GM23248 (cell line): ENCODE measurements at regions not wholly inside any gene's neighbourhood (a gene's known extent, or its start where the extent isn't known, plus 50 kb on each side); places are given as distances from the start of the nearest gene placed in this dataset.

Experiments used
- DNase-seq: peaks from one replicate; pipeline ENCODE4 v3.0.0-alpha.2; 2015
- H2AFZ ChIP-seq: fragments of 200-600 bp; sonication (generic); 2 replicates; pipeline ENCODE4 v1.6.1; 2016; ENCODE audit warnings: antibody characterized with exemption
- H3F3A ChIP-seq: fragments of 200-600 bp; sonication (generic); 2 replicates; pipeline ENCODE4 v1.6.1; 2016; ENCODE audit warnings: mild to moderate bottlenecking, antibody characterized with exemption, mixed run types; ENCODE audit not compliant: insufficient read depth
- H3K27ac ChIP-seq: fragments of 200-600 bp; sonication (generic); 2 replicates; pipeline ENCODE4 v1.5.1; 2016; ENCODE audit warnings: mild to moderate bottlenecking
- H3K27me3 ChIP-seq: fragments of 200-600 bp; sonication (generic); replicated peaks from 2 replicates; pipeline ENCODE4 v1.6.1; 2016; ENCODE audit warnings: mild to moderate bottlenecking; ENCODE audit not compliant: insufficient read depth
- H3K36me3 ChIP-seq: fragments of 200-600 bp; sonication (generic); 2 replicates; pipeline ENCODE4 v1.6.1; 2016; ENCODE audit warnings: low read depth, mild to moderate bottlenecking
- H3K4me1 ChIP-seq: fragments of 200-600 bp; sonication (generic); 2 replicates; pipeline ENCODE4 v1.6.1; 2016; ENCODE audit warnings: mild to moderate bottlenecking; ENCODE audit not compliant: insufficient read depth
- H3K4me2 ChIP-seq: fragments of 200-600 bp; sonication (generic); one replicate; pipeline ENCODE4 v1.6.1; 2016; ENCODE audit warnings: mild to moderate bottlenecking; ENCODE audit not compliant: unreplicated experiment
- H3K4me3 ChIP-seq: fragments of 200-600 bp; sonication (generic); 2 replicates; pipeline ENCODE4 v1.5.1; 2016; ENCODE audit warnings: mild to moderate bottlenecking
- H3K79me2 ChIP-seq: fragments of 200-600 bp; sonication (generic); 2 replicates; pipeline ENCODE4 v1.6.1; 2016; ENCODE audit warnings: mild to moderate bottlenecking; ENCODE audit not compliant: insufficient read depth
- H3K9ac ChIP-seq: fragments of 200-600 bp; sonication (generic); 2 replicates; pipeline ENCODE4 v1.6.1; 2016; ENCODE audit warnings: mild to moderate bottlenecking
- H3K9me2 ChIP-seq: fragments of 200-600 bp; sonication (generic); 2 replicates; pipeline ENCODE4 v1.6.1; 2016; ENCODE audit warnings: mixed run types, mild to moderate bottlenecking, moderate library complexity; ENCODE audit not compliant: insufficient read depth
- H3K9me3 ChIP-seq: fragments of 200-600 bp; sonication (generic); one replicate; pipeline ENCODE4 v1.6.1; 2017; ENCODE audit warnings: low read depth
- H4K20me1 ChIP-seq: fragments of 200-600 bp; sonication (generic); 2 replicates; pipeline ENCODE4 v1.6.0; 2016; ENCODE audit not compliant: insufficient read depth
- EZH2 ChIP-seq: fragments of 200-600 bp; sonication (generic); IDR thresholded peaks from 2 replicates; pipeline ENCODE4 v1.6.1; 2018; ENCODE audit warnings: antibody characterized with exemption, mild to moderate bottlenecking; ENCODE audit not compliant: insufficient read depth, poor library complexity, severe bottlenecking
- EZH2phosphoT487 ChIP-seq: fragments of 200-600 bp; sonication (generic); IDR thresholded peaks from 2 replicates; pipeline ENCODE4 v1.6.1; 2018; ENCODE audit warnings: antibody characterized with exemption, moderate library complexity, mild to moderate bottlenecking, low read depth; ENCODE audit not compliant: insufficient read depth
- WGBS, 2 experiments: methylation state at CpG; one replicate each; pipeline ENCODE4 v1.1.6; 2015 to 2017; ENCODE audit warnings: low lambda C conversion rate in 2 of 2, low coverage in 1 of 2; ENCODE audit errors: missing lambda C conversion rate in 2 of 2; 5-methylcytosine and 5-hydroxymethylcytosine counted together
- in situ Hi-C: fragments of 300-500 bp; cut with MboI; formaldehyde crosslinking; loops from 2 replicates; pipeline ENCODE4 v1.15.0; 2020

- Histone ChIP-seq H3F3A (no peaks in the 10 kb centered on the region), H3K27ac (no peak overlapping the region), H3K9me2 (no peaks in the 10 kb centered on the region), H3K9me3 (no peaks in the 10 kb centered on the region), H3K4me3 (no peak overlapping the region), H4K20me1 (no peaks in the 10 kb centered on the region), H3K27me3 (no peaks in the 10 kb centered on the region; the same call in 1 of the 2 replicates), H3K9ac (no peak overlapping the region), H2AFZ (no peak overlapping the region), H3K36me3 (no peaks in the 10 kb centered on the region), H3K4me2 (no peak overlapping the region), H3K79me2 (no peaks in the 10 kb centered on the region), H3K4me1 (no peaks in the 10 kb centered on the region)
- no peak for DNase-seq
- TF ChIP-seq EZH2 = no peak
- TF ChIP-seq EZH2phosphoT487 = no peak
- 54 to 55% methylated on average over 2 of the region's 2 CpGs for WGBS, 2 experiments
- in situ Hi-C loops = no loop called here
Measured at GRCh38 chr9:7478646-7479045, 320.9 kb downstream of the DMAC1 start.

GRCh38 chr9:7467186-7467585 is 332.4 kb downstream of the DMAC1 start:
- in situ Hi-C loops = no loop called here

GRCh38 chr9:7461791-7462190 is 337.8 kb downstream of the DMAC1 start:
- in situ Hi-C loops = no loop called here
- WGBS, 2 experiments = 39 to 44% methylated on average over 4 of the region's 4 CpGs
- no peaks in the 10 kb centered on the region for H3K9me3 ChIP-seq

More at GRCh38 chr9:7467186-7467585, 332.4 kb downstream of the DMAC1 start:
- TF ChIP-seq EZH2 (no peak), EZH2phosphoT487 (no peak)
- Histone ChIP-seq H3F3A (no peaks in the 10 kb centered on the region), H3K27me3 (peaks cover 14% of the 10 kb centered on the region), H3K79me2 (no peaks in the 10 kb centered on the region), H3K4me3 (no peak overlapping the region), H4K20me1 (no peaks in the 10 kb centered on the region), H3K9me2 (no peaks in the 10 kb centered on the region), H2AFZ (no peak overlapping the region), H3K9ac (no peak overlapping the region), H3K4me2 (no peak overlapping the region), H3K27ac (no peak overlapping the region), H3K4me1 (no peaks in the 10 kb centered on the region), H3K36me3 (no peaks in the 10 kb centered on the region), H3K9me3 (no peaks in the 10 kb centered on the region)
- WGBS, 2 experiments = 3 to 5% methylated on average over 2 of the region's 2 CpGs
- DNase-seq = no peak

GRCh38 chr9:7456793-7457530 is 342.6 kb downstream of the DMAC1 start:
- H3K27me3 ChIP-seq = no peaks in the 10 kb centered on the region
- no peak for TF ChIP-seq EZH2
- TF ChIP-seq EZH2phosphoT487 = no peak
- H4K20me1 ChIP-seq = no peaks in the 10 kb centered on the region
- H2AFZ ChIP-seq = no peak overlapping the region
- H3K27ac ChIP-seq = no peak overlapping the region
- no peak overlapping the region for H3K9ac ChIP-seq
- in situ Hi-C loops = no loop called here
- no peaks in the 10 kb centered on the region for H3F3A ChIP-seq
- no peak for DNase-seq
- H3K9me2 ChIP-seq = no peaks in the 10 kb centered on the region
- H3K4me1 ChIP-seq = peaks cover 9% of the 10 kb centered on the region; the same call in 1 of the 2 replicates
- no peak overlapping the region for H3K4me2 ChIP-seq
- 9 to 17% methylated on average over 1 of the region's 1 CpG for WGBS, 2 experiments
- no peaks in the 10 kb centered on the region for H3K36me3 ChIP-seq
- H3K79me2 ChIP-seq = no peaks in the 10 kb centered on the region
- no peak overlapping the region for H3K4me3 ChIP-seq
- H3K9me3 ChIP-seq = no peaks in the 10 kb centered on the region

More at GRCh38 chr9:7461791-7462190, 337.8 kb downstream of the DMAC1 start:
- no peak overlapping the region for H3K4me2 ChIP-seq
- no peaks in the 10 kb centered on the region for H3K79me2 ChIP-seq
- no peaks in the 10 kb centered on the region for H4K20me1 ChIP-seq
- DNase-seq = no peak
- H3K27me3 ChIP-seq = peaks cover 14% of the 10 kb centered on the region
- TF ChIP-seq EZH2phosphoT487 (no peak), EZH2 (no peak)
- no peaks in the 10 kb centered on the region for H3K9me2 ChIP-seq
- no peaks in the 10 kb centered on the region for H3F3A ChIP-seq
- no peaks in the 10 kb centered on the region for H3K36me3 ChIP-seq
- no peaks in the 10 kb centered on the region for H3K4me1 ChIP-seq
- no peak overlapping the region for H3K4me3 ChIP-seq
- H2AFZ ChIP-seq = no peak overlapping the region
- no peak overlapping the region for H3K27ac ChIP-seq
- H3K9ac ChIP-seq = no peak overlapping the region

- no peak overlapping the region for H3K9ac ChIP-seq
- peaks cover 10% of the 10 kb centered on the region; the same call in 1 of the 2 replicates for H3K4me1 ChIP-seq
- no peaks in the 10 kb centered on the region for H3K9me2 ChIP-seq
- WGBS, 2 experiments = 0% methylated on average over 1 to 2 of the region's 2 CpGs
- TF ChIP-seq EZH2 (no peak), EZH2phosphoT487 (no peak)
- no peaks in the 10 kb centered on the region for H3K9me3 ChIP-seq
- no peaks in the 10 kb centered on the region for H3K27me3 ChIP-seq
- DNase-seq = peak; percentile 6
- H3F3A ChIP-seq = no peaks in the 10 kb centered on the region
- no peak overlapping the region for H3K4me3 ChIP-seq
- H3K36me3 ChIP-seq = no peaks in the 10 kb centered on the region
- in situ Hi-C loops = no loop called here
- H4K20me1 ChIP-seq = no peaks in the 10 kb centered on the region
- no peak overlapping the region for H3K4me2 ChIP-seq
- no peak overlapping the region for H3K27ac ChIP-seq
- H3K79me2 ChIP-seq = no peaks in the 10 kb centered on the region
- H2AFZ ChIP-seq = no peak overlapping the region
Measured at GRCh38 chr9:7456377-7456776, 343.2 kb downstream of the DMAC1 start.
